ENCODE measurements at regions not wholly inside any gene's neighbourhood (a gene's known extent, or its start where the extent isn't known, plus 50 kb on each side); places are given as distances from the start of the nearest gene placed in this dataset.

DNA sequence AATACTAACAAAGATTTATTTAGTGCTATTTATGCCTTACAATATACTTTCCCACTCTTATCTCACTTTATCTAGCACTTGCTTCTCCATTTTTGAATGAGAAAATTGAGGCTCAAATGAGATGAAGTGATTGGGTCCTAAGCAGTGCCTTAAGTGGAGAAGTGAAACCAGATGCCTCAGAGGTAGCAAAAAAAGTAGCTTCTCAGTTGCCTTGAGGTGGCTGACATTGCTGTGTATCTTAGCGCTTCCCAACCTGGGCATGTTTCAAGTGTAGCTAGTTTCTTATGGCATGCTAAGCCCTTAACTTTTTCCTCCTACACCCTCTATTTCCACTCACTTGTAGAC is 390.4 kb downstream of the OMA1 start:
- Histone ChIP-seq H3K9me3 (replicated peaks; ENCODE audit: control insufficient read depth, low read depth, low read length) (no peaks in the 10 kb centered on the region), H3K4me3 (ENCODE audit: low read length) (no peak overlapping the region), H3K27me3 (ENCODE audit: control insufficient read depth, insufficient read depth, low read length) (no peaks in the 10 kb centered on the region), H3K27ac (ENCODE audit: low read length) (no peak overlapping the region), H3K4me1 (ENCODE audit: control insufficient read depth, insufficient read depth, low read length) (no peaks in the 10 kb centered on the region), H3K36me3 (ENCODE audit: control insufficient read depth, insufficient read depth, low read length) (no peaks in the 10 kb centered on the region)
- no CpG with 5 or more reads among the region's 1 CpG for WGBS (ENCODE audit: insufficient coverage)
- DNase-seq = no peak

DNA sequence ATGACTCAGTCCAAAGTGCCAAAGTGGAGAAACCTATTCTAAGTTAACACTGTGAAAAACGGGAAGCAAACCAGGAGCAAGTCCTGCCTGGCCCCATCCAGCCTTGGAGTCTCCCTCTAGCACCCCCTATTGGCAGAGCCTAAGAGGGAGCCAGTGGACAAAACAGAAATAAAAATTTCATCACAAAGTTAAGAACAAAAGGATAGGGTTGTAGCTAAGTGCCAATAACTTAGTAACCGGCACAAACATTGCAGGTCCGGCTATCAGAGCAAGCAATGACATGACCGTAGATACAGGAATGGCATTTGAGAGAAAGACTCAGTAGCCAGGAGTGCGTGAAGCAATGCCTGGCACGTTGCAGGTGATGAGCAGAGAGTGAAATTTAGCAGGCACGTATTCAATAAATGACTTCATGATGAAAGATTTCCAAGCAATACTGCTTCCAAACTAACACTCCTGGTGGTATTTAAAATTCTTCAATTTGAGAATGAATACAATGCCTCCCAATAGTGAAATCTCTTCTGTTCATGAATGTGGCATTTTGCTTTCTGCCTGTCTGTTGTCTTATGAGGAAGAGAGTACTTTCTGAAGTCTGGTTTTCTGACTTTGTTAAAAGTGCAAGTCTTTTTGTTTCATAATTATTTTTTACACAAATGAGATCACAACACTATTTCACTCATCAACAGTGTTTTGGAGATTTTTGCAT is 391.0 kb downstream of the OMA1 start:
- no peaks in the 10 kb centered on the region for H3K9me3 ChIP-seq (replicated peaks; ENCODE audit: control insufficient read depth, low read depth, low read length)
- WGBS (ENCODE audit: insufficient coverage) = 64% methylated on average over 3 of the region's 7 CpGs
- H3K4me1 ChIP-seq (ENCODE audit: control insufficient read depth, insufficient read depth, low read length) = no peaks in the 10 kb centered on the region
- peak; percentile 7 for DNase-seq
- H3K36me3 ChIP-seq (ENCODE audit: control insufficient read depth, insufficient read depth, low read length) = no peaks in the 10 kb centered on the region
- no peak overlapping the region for H3K27ac ChIP-seq (ENCODE audit: low read length)
- no peak overlapping the region for H3K4me3 ChIP-seq (ENCODE audit: low read length)
- H3K27me3 ChIP-seq (ENCODE audit: control insufficient read depth, insufficient read depth, low read length) = no peaks in the 10 kb centered on the region

DNA sequence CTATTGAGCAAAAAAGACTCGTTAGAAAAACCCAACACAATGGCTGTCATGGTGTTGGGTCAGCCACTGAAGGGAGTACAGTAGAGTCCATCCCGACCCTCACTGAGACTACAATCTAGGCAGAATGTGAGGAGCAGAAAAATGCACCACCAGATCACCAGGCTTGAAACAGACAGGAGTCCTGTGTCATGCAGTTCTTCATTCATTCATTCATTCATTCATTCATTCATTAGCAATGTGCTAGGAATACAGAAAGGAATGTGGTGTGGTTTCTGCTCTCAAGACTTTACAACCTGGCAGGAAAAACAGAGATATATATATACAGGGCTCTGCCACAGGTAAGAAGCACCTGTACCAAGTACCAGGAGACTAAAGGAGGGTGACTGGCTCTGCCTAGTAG is 392.3 kb downstream of the OMA1 start:
- no CpG with 5 or more reads among the region's 2 CpGs for WGBS (ENCODE audit: insufficient coverage)
- H3K36me3 ChIP-seq (ENCODE audit: control insufficient read depth, insufficient read depth, low read length) = no peaks in the 10 kb centered on the region

DNA sequence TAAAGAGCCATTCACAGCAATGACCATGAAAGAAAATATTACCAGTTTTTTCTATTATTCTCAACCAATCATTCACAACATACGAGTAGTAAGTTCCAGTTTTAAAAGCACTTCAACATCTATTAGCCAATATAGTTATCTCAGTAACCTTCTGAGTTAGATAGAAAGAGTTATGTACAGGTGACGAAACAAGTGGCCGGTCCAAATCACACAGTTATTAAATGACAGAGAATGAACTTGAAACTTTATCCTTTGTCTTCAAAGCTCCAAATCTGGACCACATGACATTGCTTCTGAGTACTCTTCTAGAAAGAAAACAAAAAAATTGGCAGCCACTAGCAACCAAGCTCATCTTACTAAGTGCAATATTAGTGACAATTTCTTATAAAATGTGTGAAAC is 393.8 kb downstream of the OMA1 start:
- no peaks in the 10 kb centered on the region for H3K9me3 ChIP-seq (replicated peaks; ENCODE audit: control insufficient read depth, low read depth, low read length)
- no peak for DNase-seq
- no peak overlapping the region for H3K4me3 ChIP-seq (ENCODE audit: low read length)
- H3K27ac ChIP-seq (ENCODE audit: low read length) = no peak overlapping the region
- WGBS (ENCODE audit: insufficient coverage) = no CpG with 5 or more reads among the region's 3 CpGs
- H3K4me1 ChIP-seq (ENCODE audit: control insufficient read depth, insufficient read depth, low read length) = no peaks in the 10 kb centered on the region
- no peaks in the 10 kb centered on the region for H3K27me3 ChIP-seq (ENCODE audit: control insufficient read depth, insufficient read depth, low read length)
- H3K36me3 ChIP-seq (ENCODE audit: control insufficient read depth, insufficient read depth, low read length) = no peaks in the 10 kb centered on the region

More for the DNA sequence above, 392.3 kb downstream of the OMA1 start:
- Histone ChIP-seq H3K4me1 (ENCODE audit: control insufficient read depth, insufficient read depth, low read length) (no peaks in the 10 kb centered on the region), H3K4me3 (ENCODE audit: low read length) (no peak overlapping the region), H3K9me3 (replicated peaks; ENCODE audit: control insufficient read depth, low read depth, low read length) (no peaks in the 10 kb centered on the region), H3K27me3 (ENCODE audit: control insufficient read depth, insufficient read depth, low read length) (no peaks in the 10 kb centered on the region), H3K27ac (ENCODE audit: low read length) (no peak overlapping the region)
- DNase-seq = no peak

DNA sequence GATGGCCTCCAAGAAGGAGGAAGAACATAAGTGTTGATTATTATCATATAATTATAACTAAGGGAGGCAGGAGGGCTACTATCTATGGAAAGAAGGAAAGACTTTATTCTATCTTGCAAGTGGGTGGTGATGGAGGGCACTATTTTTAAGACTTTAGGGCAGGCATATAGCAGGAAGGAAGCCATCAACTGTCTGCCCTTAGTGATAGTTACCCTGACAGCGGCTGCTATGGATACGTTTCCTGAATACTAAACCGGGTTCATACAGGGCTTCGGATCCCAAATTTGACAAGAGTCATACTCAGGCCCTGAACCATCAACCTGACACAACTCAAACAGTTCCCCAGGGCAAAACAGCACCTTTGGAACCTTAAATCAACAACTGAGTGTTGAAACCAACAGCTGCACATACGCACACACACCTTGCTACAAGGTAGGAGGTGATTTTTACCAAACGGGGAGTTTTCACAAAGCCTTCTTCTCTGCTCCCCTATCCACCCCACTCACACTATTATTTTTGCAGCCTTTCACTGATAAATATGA is 397.2 kb downstream of the OMA1 start:
- DNase-seq = no peak
- H3K9me3 ChIP-seq (replicated peaks; ENCODE audit: control insufficient read depth, low read depth, low read length) = no peaks in the 10 kb centered on the region
- WGBS (ENCODE audit: insufficient coverage) = 58% methylated on average over 4 of the region's 6 CpGs
- no peak overlapping the region for H3K4me3 ChIP-seq (ENCODE audit: low read length)
- H3K4me1 ChIP-seq (ENCODE audit: control insufficient read depth, insufficient read depth, low read length) = no peaks in the 10 kb centered on the region
- no peak overlapping the region for H3K27ac ChIP-seq (ENCODE audit: low read length)
- no peaks in the 10 kb centered on the region for H3K36me3 ChIP-seq (ENCODE audit: control insufficient read depth, insufficient read depth, low read length)
- H3K27me3 ChIP-seq (ENCODE audit: control insufficient read depth, insufficient read depth, low read length) = no peaks in the 10 kb centered on the region

DNA sequence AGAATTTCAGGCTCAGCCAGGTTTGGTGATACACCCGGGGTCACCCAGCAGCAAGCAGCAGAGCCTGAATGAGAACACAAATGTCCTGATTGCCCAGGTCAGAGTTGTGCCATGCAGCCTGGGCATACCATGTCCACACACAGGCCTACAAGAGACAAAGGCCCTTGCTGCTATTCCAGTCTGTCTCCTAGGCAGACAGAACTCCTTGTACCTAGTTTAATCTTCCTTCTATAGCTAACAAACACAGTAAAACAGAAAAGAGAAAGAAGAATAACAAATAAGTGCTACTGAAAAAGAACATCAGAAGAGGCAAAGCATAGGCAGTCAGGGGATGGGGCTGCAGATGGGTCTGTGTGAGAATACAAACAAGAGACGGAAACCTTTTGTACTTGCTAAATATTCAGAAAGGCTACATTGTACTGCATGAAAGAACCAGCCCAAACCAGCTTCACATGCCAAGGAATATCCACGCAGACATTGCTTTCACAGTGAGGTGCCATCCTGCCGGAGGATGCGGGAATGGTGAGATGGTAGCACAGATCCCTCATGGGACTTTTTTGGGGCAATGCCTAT is 401.7 kb downstream of the OMA1 start:
- Histone ChIP-seq H3K9me3 (replicated peaks; ENCODE audit: control insufficient read depth, low read depth, low read length) (no peaks in the 10 kb centered on the region), H3K36me3 (ENCODE audit: control insufficient read depth, insufficient read depth, low read length) (no peaks in the 10 kb centered on the region), H3K4me1 (ENCODE audit: control insufficient read depth, insufficient read depth, low read length) (no peaks in the 10 kb centered on the region), H3K4me3 (ENCODE audit: low read length) (no peak overlapping the region), H3K27me3 (ENCODE audit: control insufficient read depth, insufficient read depth, low read length) (no peaks in the 10 kb centered on the region), H3K27ac (ENCODE audit: low read length) (no peak overlapping the region)
- 72% methylated on average over 5 of the region's 5 CpGs for WGBS (ENCODE audit: insufficient coverage)
- no peak for DNase-seq

DNA sequence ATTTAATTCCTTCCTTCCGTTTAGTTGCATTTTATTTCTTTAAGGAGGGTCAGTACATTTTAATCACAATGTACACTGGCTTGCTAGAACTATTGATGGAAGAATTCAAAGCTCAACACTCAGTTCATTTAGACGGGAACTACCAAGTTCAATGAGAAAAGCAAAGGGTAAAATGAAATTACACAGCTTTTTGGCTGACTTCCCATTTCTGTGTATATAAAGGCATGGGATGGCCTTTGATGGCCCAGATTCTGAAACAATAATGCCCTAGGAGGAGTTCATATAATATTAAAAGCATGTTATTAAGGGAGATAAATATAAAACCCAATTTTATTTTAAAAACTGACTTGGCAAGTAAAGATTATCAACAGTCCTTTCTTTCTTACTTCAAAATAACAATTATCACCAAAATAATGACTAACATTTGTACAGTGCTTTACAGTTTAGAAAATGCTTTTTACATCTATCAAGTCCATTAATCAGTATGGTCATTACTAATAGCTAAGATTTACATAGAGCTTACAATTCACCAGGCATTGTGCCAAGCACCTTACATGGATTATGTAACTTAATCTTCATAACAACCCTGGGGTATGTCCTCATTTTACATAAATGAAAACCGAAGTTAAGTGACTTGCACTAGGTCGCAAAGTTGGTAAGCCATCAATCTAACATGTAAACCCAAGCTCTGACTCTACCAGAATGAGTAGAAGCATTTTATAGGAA is 402.4 kb downstream of the OMA1 start:
- H3K27ac ChIP-seq (ENCODE audit: low read length) = no peak overlapping the region
- no peak for DNase-seq
- H3K9me3 ChIP-seq (replicated peaks; ENCODE audit: control insufficient read depth, low read depth, low read length) = no peaks in the 10 kb centered on the region
- no CpG with 5 or more reads among the region's 4 CpGs for WGBS (ENCODE audit: insufficient coverage)
- no peaks in the 10 kb centered on the region for H3K27me3 ChIP-seq (ENCODE audit: control insufficient read depth, insufficient read depth, low read length)
- no peaks in the 10 kb centered on the region for H3K4me1 ChIP-seq (ENCODE audit: control insufficient read depth, insufficient read depth, low read length)
- no peak overlapping the region for H3K4me3 ChIP-seq (ENCODE audit: low read length)
- H3K36me3 ChIP-seq (ENCODE audit: control insufficient read depth, insufficient read depth, low read length) = no peaks in the 10 kb centered on the region

DNA sequence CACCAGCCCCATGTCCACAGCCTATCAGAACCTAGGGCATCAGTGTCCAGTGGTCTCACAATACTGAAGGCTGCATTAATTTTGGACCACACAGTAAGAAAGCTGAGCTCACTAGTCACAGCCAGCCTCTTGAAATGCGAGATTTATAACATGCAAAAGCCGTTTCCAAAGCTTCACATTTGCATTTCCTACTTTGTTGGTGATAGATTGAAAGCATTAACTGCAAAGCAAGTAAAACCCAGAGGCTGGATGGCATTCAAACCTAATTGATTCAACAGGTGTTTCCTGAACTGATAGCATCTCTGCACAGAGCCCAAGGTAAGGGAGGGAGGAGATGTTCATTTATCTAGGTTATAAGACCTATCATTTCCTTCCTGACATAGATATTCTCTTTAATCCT is 410.1 kb downstream of the OMA1 start:
- H3K9me3 ChIP-seq (replicated peaks; ENCODE audit: control insufficient read depth, low read depth, low read length) = no peaks in the 10 kb centered on the region
- no peaks in the 10 kb centered on the region for H3K27me3 ChIP-seq (ENCODE audit: control insufficient read depth, insufficient read depth, low read length)
- no peaks in the 10 kb centered on the region for H3K4me1 ChIP-seq (ENCODE audit: control insufficient read depth, insufficient read depth, low read length)
- DNase-seq = no peak
- no peaks in the 10 kb centered on the region for H3K36me3 ChIP-seq (ENCODE audit: control insufficient read depth, insufficient read depth, low read length)
- 80% methylated on average over 1 of the region's 2 CpGs for WGBS (ENCODE audit: insufficient coverage)
- no peak overlapping the region for H3K4me3 ChIP-seq (ENCODE audit: low read length)
- H3K27ac ChIP-seq (ENCODE audit: low read length) = no peak overlapping the region

DNA sequence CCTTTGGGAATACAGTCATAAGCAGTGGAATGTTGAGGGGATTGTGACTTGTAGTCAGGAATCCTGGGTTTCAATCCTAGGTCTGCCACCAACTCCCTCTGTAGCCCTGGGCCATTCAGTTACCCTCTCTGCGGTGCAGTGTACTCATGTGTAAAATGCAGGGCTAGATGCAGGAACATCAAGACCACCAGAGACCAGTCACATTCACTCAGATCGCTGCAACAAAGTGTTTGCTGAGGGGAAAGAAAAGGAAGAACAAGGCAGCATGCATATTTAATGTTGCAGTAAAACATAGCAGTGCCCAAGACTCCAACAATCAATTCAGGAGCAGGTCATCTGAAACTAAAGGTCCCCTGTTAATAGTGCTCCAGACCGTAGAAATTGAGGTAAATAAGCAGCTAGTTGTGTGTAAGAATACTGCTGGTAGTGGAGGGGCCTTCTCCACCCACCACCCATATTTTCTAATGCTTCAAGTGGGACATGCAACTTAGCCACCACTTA is 410.7 kb downstream of the OMA1 start:
- Histone ChIP-seq H3K27ac (ENCODE audit: low read length) (no peak overlapping the region), H3K9me3 (replicated peaks; ENCODE audit: control insufficient read depth, low read depth, low read length) (no peaks in the 10 kb centered on the region), H3K36me3 (ENCODE audit: control insufficient read depth, insufficient read depth, low read length) (no peaks in the 10 kb centered on the region), H3K27me3 (ENCODE audit: control insufficient read depth, insufficient read depth, low read length) (no peaks in the 10 kb centered on the region), H3K4me1 (ENCODE audit: control insufficient read depth, insufficient read depth, low read length) (no peaks in the 10 kb centered on the region), H3K4me3 (ENCODE audit: low read length) (no peak overlapping the region)
- DNase-seq = no peak
- no CpG with 5 or more reads among the region's 3 CpGs for WGBS (ENCODE audit: insufficient coverage)

DNA sequence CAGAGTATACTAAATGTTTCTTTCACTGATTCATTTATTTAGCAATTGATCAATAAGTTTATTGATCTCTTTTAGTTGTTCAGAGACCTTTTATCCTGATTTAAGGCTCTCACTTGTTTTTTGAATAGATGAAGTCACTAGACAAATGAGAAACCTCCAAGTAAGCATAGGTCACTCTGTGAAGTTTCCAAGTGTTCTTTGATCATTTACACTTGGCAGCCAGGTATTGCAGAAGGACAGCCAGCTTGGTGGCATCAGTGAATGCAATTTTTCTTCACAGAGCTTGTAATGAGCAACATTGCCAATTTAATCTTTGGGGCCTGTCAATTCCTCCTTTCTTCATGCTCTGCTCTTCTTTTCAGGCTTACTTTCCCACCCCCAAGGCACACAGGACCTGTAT is 413.0 kb downstream of the OMA1 start:
- Histone ChIP-seq H3K27me3 (ENCODE audit: control insufficient read depth, insufficient read depth, low read length) (no peaks in the 10 kb centered on the region), H3K36me3 (ENCODE audit: control insufficient read depth, insufficient read depth, low read length) (no peaks in the 10 kb centered on the region), H3K4me1 (ENCODE audit: control insufficient read depth, insufficient read depth, low read length) (no peaks in the 10 kb centered on the region), H3K27ac (ENCODE audit: low read length) (no peak overlapping the region), H3K4me3 (ENCODE audit: low read length) (no peak overlapping the region), H3K9me3 (replicated peaks; ENCODE audit: control insufficient read depth, low read depth, low read length) (no peaks in the 10 kb centered on the region)
- DNase-seq = no peak
